ENCODE measurements at regions not wholly inside any gene's neighbourhood (a gene's known extent, or its start where the extent isn't known, plus 50 kb on each side); places are given as distances from the start of the nearest gene placed in this dataset.

GRCh38 chrX:69015156-69015555 is 150.1 kb downstream of the PJA1 start:
- DNase-seq = peak in 1 of 2 donors; percentile 16
- Histone ChIP-seq H3K9me3 (no peaks in the 10 kb centered on the region), H3K27ac (no peak overlapping the region), H3K4me3 (no peak overlapping the region), H3K4me1 (peaks cover 0 to 14% (median 10%) of the 10 kb centered on the region in 4 donors), H3K36me3 (no peaks in the 10 kb centered on the region), H3K27me3 (peaks cover 0 to 7% (median 0%) of the 10 kb centered on the region in 3 donors)
- 72 to 94% (median 81%) methylated on average over 5 to 7 of the region's 7 CpGs for WGBS, 5 donors
- TF ChIP-seq POLR2AphosphoS5 (IDR thresholded peaks at IDR 0.05) (no peak), EP300 (IDR thresholded peaks at IDR 0.05) (no peak), CTCF (IDR thresholded peaks at IDR 0.05) (no peak), POLR2A (IDR thresholded peaks at IDR 0.05) (no peak)
- intact Hi-C loops (cut with DNase I; ENCODE audit: low total_unique reads) = no loop called here

- peak in 1 of 2 donors; percentile 13 for DNase-seq
- no peak overlapping the region for H3K4me3 ChIP-seq
- no peaks in the 10 kb centered on the region for H3K9me3 ChIP-seq
- TF ChIP-seq CTCF (IDR thresholded peaks at IDR 0.05) = no peak
- no peak for TF ChIP-seq POLR2A (IDR thresholded peaks at IDR 0.05)
- no peak for TF ChIP-seq EP300 (IDR thresholded peaks at IDR 0.05)
- H3K4me1 ChIP-seq = peaks cover 0 to 14% (median 10%) of the 10 kb centered on the region in 4 donors
- no peaks in the 10 kb centered on the region for H3K36me3 ChIP-seq
- no peak overlapping the region for H3K27ac ChIP-seq
- intact Hi-C loops (cut with DNase I; ENCODE audit: low total_unique reads) = no loop called here
- H3K27me3 ChIP-seq = peaks cover 0 to 5% (median 0%) of the 10 kb centered on the region in 3 donors
- 80 to 96% (median 92%) methylated on average over 2 of the region's 2 CpGs for WGBS, 5 donors
These were observed 151.1 kb downstream of the PJA1 start for GRCh38 chrX:69014200-69014599.

- intact Hi-C loops (cut with DNase I; ENCODE audit: low total_unique reads) = no loop called here
- no peak overlapping the region for H3K27ac ChIP-seq
- no peaks in the 10 kb centered on the region for H3K4me1 ChIP-seq
- H3K27me3 ChIP-seq = peaks cover 0 to 4% (median 0%) of the 10 kb centered on the region in 3 donors
- 60 to 87% (median 79%) methylated on average over 2 to 4 of the region's 4 CpGs for WGBS, 5 donors
- no peak for DNase-seq
- H3K36me3 ChIP-seq = no peaks in the 10 kb centered on the region
- H3K9me3 ChIP-seq = peaks cover 0 to 7% (median 1%) of the 10 kb centered on the region in 4 donors
- H3K4me3 ChIP-seq = no peak overlapping the region
- TF ChIP-seq EP300 (IDR thresholded peaks at IDR 0.05) (no peak), POLR2A (IDR thresholded peaks at IDR 0.05) (no peak), CTCF (IDR thresholded peaks at IDR 0.05) (no peak), POLR2AphosphoS5 (IDR thresholded peaks at IDR 0.05) (no peak)
These were observed 154.9 kb downstream of the PJA1 start for GRCh38 chrX:69010339-69010738.

GRCh38 chrX:69000877-69001276 is 164.4 kb downstream of the PJA1 start:
- Histone ChIP-seq H3K4me3 (no peak overlapping the region), H3K36me3 (no peaks in the 10 kb centered on the region), H3K9me3 (peaks cover 0 to 4% (median 1%) of the 10 kb centered on the region in 4 donors), H3K4me1 (peaks cover 0 to 25% (median 14%) of the 10 kb centered on the region in 4 donors), H3K27me3 (no peaks in the 10 kb centered on the region), H3K27ac (no peak overlapping the region)
- intact Hi-C loops (cut with DNase I; ENCODE audit: low total_unique reads) = no loop called here
- no peak for TF ChIP-seq POLR2A (IDR thresholded peaks at IDR 0.05)
- no peak for TF ChIP-seq POLR2AphosphoS5 (IDR thresholded peaks at IDR 0.05)
- no peak for TF ChIP-seq EP300 (IDR thresholded peaks at IDR 0.05)
- no peak for TF ChIP-seq CTCF (IDR thresholded peaks at IDR 0.05)
- WGBS, 5 donors = 62 to 82% (median 67%) methylated on average over 4 of the region's 4 CpGs
- DNase-seq = peak in 1 of 2 donors; percentile 0

Measured in stomach (tissue), 8 donors.